OCI-LY1 (cell line): ENCODE measurements at regions not wholly inside any gene's neighbourhood (a gene's known extent, or its start where the extent isn't known, plus 50 kb on each side); places are given as distances from the start of the nearest gene placed in this dataset.

Experiments used
- EZH2 ChIP-seq: fragments of 200-600 bp; sonication (generic), shearing (Covaris generic); IDR thresholded peaks from 2 replicates; pipeline ENCODE4 v1.8.0; 2017; ENCODE audit warnings: borderline replicate concordance, mixed run types, mild to moderate bottlenecking, antibody characterized with exemption, low read length, moderate library complexity, mixed read lengths
- TF ChIP-seq, protein P1 (sequence below): fragments of 200-600 bp; sonication (generic), shearing (Covaris generic); IDR thresholded peaks from 2 replicates; pipeline ENCODE4 v1.5.1; 2017; ENCODE audit warnings: mild to moderate bottlenecking, antibody characterized with exemption, low read length, moderate library complexity, mixed read lengths

GRCh38 chr6:119575721-119576120 lies 226.2 kb upstream of the MAN1A1 start:
- TF ChIP-seq, protein P1, sequence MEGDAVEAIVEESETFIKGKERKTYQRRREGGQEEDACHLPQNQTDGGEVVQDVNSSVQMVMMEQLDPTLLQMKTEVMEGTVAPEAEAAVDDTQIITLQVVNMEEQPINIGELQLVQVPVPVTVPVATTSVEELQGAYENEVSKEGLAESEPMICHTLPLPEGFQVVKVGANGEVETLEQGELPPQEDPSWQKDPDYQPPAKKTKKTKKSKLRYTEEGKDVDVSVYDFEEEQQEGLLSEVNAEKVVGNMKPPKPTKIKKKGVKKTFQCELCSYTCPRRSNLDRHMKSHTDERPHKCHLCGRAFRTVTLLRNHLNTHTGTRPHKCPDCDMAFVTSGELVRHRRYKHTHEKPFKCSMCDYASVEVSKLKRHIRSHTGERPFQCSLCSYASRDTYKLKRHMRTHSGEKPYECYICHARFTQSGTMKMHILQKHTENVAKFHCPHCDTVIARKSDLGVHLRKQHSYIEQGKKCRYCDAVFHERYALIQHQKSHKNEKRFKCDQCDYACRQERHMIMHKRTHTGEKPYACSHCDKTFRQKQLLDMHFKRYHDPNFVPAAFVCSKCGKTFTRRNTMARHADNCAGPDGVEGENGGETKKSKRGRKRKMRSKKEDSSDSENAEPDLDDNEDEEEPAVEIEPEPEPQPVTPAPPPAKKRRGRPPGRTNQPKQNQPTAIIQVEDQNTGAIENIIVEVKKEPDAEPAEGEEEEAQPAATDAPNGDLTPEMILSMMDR = no peak
- no peak for TF ChIP-seq EZH2
